Stimulated activated naive B cell treated with anti-CD40 and anti-IgM and Interleukin-4, amounts not matched to agents 10 μg/mL and 1 μg/mL and 100 μg/mL, for 72 hours (primary cell): ENCODE measurements at regions not wholly inside any gene's neighbourhood (a gene's known extent, or its start where the extent isn't known, plus 50 kb on each side); places are given as distances from the start of the nearest gene placed in this dataset.

Experiments
- ATAC-seq, 2 donors: fragments of 150-1000 bp; cut with Tn5 transposase; replicated peaks; 2 replicates each; pipeline ENCODE4 v1.10.0; 2021; ENCODE audit warnings: moderate library complexity in 1 of 2
- DNase-seq: peaks from one replicate; pipeline ENCODE4 v3.0.0; 2021
- H3K27ac Mint-ChIP-seq: one replicate; pipeline ENCODE4 v1.8.0; 2022; ENCODE audit warnings: mild to moderate bottlenecking, mixed read lengths
- H3K27me3 Mint-ChIP-seq, 2 donors: one replicate each; pipeline ENCODE4 v1.8.0; 2022; ENCODE audit warnings: mixed read lengths in 2 of 2
- H3K36me3 Mint-ChIP-seq, 2 donors: one replicate each; pipeline ENCODE4 v1.8.0; 2022; ENCODE audit warnings: mixed read lengths in 2 of 2, mild to moderate bottlenecking in 1 of 2
- H3K4me1 Mint-ChIP-seq, 2 donors: one replicate each; pipeline ENCODE4 v1.8.0; 2022; ENCODE audit warnings: mixed read lengths in 2 of 2, mild to moderate bottlenecking in 1 of 2
- H3K4me3 Mint-ChIP-seq, 2 donors: one replicate each; pipeline ENCODE4 v1.8.0; 2022; ENCODE audit warnings: mild to moderate bottlenecking in 2 of 2, mixed read lengths in 2 of 2, moderate library complexity in 1 of 2
- H3K9me3 Mint-ChIP-seq, 2 donors: one replicate each; pipeline ENCODE4 v1.8.0; 2022; ENCODE audit warnings: mixed read lengths in 2 of 2, mild to moderate bottlenecking in 1 of 2

DNA sequence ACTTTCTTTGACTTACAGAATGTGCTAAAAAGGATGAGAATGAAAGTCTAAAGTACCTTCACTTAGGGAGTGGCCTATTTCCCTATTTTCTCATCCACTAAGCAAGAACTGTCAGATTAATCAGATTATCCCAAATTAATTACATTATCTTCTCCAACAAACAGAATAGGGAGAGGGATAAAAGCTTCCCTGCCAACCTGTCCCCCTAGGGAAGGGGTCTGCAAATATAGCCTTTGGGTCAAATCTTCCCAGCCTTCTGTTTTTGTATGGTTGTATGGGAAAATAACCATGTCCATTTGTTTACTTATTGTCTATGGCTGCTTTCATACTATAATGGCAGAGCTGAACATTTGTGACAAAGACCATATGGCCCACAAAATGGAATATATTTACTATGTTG is 57.1 kb upstream of the USP38 start:
- DNase-seq (no peak), ATAC-seq (no peak)
- Mint-ChIP-seq H3K27me3 (peaks cover 0 to 5% of the 10 kb centered on the region in 2 donors), H3K9me3 (peaks cover 5% of the 10 kb centered on the region in 2 donors), H3K27ac (no peak overlapping the region), H3K4me3 (no peak overlapping the region), H3K36me3 (peaks cover 4% of the 10 kb centered on the region in 2 donors), H3K4me1 (peaks cover 2 to 4% of the 10 kb centered on the region in 2 donors)

DNA sequence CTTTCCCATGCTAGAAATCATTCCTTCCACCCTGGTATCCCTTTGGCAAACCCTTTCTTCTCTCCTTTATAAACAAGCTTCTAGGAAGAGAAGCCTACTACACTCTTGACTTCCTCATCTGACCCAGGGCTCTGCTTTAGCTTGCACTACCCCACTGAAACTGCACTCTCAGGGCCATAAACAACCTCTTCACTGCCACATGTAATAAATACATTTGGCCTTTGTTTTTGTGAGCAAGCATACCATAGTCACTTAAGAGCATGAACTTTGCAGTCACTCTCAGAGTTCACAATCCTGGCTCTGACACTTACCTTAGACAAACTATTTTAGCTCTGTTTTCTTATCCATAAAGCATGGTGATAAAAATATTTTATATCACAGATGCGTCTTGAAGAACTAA is 50.7 kb upstream of the USP38 start:
- H3K4me3 Mint-ChIP-seq: no peak overlapping the region
- H3K27me3 Mint-ChIP-seq: no peaks in the 10 kb centered on the region
- no peaks in the 10 kb centered on the region for H3K36me3 Mint-ChIP-seq
- no peaks in the 10 kb centered on the region for H3K4me1 Mint-ChIP-seq
- no peak overlapping the region for H3K27ac Mint-ChIP-seq
- H3K9me3 Mint-ChIP-seq: no peaks in the 10 kb centered on the region
- ATAC-seq (no peak), DNase-seq (no peak)
